Stimulated activated CD4-positive, alpha-beta T cell treated with anti-CD3 and anti-CD28 coated beads, Interleukin-15, amount 100 ng/mL, for 24 hours (primary cell): ENCODE measurements at regions not wholly inside any gene's neighbourhood (a gene's known extent, or its start where the extent isn't known, plus 50 kb on each side); places are given as distances from the start of the nearest gene placed in this dataset.
A peak's percentile ranks its signal among the peaks of the same experiment; 100 is the strongest.
"Not testable (repeated sequence)": the region's sequence is repeated elsewhere in the genome, so short reads cannot be mapped to it uniquely, and the experiment has no call there.

ENCODE experiments used
- DNase-seq: peaks from one replicate; pipeline ENCODE4 v3.0.0-alpha.2; 2020

DNA sequence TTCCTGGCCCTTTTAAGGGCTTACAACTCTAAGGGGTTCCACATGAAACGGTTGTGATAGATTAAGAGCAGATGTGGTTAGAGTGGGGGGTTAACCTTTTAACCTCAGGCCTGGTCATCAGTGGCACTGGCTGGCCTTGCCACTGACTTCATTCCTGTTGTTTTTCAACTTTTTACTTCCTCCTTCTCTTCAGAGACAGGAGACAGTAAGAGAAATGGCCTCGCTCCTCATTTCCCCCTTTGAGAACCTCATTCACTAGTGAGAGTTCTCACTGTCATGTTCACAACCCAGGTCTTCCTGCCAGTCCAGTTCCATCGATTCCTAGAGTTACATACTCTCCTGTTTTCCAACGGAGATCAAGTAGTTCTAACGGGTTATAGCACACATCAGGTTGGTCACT is 101.6 kb upstream of the SLC1A4 start:
- DNase-seq: no peak

DNA sequence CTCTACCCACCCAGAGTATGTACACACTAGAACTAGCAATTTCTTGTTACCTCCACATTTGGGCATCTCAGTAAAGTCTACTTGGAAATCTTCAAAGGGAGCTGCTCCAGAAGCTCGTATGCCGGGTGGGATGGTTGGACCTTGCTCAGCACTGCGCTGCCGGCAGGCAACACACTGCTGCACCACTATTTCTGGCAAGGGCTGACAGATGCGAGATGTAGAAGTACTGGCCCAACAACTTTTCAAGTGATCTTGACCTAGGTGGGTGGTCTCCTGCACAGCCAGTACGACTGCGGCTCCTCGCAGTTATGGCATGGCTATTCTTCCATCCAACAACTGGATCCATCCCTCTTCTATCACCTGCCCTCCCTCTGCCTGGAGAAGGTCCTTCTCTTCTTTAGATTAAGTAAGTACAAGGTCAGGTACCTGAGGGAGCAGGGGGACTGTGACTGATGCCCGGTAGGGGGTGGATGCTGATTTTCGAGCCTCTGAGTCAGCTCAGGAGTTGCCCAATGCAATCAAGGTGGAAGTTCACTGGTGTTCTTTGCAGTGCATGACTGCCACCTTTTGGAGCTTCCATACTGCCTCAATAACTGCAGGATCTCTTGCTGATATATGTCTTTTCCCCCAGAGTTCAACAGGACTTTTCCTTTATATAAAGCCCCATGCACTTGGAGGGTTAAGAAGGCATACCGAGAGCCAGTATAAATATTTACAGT is 100.4 kb upstream of the SLC1A4 start:
- no peak for DNase-seq

DNA sequence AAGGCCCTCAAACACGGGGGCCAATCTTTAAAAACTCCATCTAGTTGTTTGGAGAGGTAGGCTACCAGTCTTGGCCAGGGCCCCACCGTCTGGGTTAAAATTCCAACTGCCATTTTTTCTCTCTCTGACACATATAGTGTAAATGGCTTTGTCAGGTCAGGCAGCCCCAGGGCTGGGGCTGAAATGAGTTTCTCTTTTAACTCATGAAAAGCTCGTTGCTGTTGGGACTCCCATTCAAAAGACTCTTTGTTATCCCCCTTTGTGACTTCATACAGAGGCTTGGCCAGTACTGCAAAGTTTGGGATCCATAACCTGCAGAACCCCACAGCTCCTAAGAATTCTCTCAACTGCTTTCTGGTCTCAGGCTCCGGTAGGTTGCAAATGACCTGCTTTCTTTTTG is 99.4 kb upstream of the SLC1A4 start:
- DNase-seq: no peak

DNA sequence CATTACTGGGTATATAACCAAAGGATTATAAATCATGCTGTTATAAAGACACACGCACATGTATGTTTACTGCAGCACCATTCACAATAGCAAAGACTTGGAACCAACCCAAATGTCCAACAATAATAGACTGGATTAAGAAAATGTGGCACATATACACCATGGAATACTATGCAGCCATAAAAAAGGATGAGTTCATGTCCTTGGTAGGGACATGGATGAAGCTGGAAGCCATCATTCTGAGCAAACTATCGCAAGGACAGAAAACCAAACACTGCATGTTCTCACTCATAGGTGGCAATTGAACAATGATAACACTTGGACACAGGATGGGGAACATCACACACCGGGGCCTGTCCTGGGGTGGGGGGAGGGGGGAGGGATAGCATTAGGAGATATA is 92.6 kb upstream of the SLC1A4 start:
- DNase-seq: not testable (repeated sequence)

DNA sequence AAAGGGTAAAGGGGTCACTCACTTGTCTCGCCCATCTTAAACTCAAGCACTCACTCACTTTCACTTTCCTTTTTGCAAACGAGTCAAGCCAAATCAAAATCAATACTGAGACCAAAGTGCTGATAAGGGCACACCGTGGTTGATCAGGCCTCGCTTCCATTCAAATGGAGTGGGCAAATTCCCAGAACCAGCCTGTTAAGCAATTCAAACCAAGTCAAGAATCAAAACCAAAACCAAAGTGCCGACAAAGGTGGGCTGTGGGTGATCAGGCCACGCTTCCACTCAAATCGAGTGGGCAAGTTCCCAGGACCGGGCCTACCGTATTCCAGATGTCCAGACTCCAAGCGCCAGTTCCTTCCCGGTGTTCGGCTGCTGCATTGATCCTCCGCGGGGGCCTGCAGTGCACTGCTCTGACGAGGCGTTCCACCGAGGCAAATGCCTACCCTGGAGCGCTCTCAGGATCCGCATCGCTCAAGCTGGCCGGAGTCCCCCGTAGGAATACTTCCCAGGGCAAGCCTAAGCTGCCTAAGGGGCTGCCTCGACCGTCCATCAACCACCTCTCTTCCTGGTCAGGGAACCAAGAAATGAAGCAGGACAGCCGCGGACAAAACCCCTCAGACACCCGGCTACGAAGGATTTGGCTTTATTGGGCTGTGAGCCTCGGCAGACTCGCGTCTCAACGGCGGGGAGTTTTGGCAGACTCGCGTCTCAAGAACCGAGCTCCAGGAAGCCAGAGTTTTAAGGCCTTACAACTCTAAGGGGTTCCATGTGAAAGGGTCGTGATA is 89.9 kb upstream of the SLC1A4 start:
- DNase-seq: no peak

DNA sequence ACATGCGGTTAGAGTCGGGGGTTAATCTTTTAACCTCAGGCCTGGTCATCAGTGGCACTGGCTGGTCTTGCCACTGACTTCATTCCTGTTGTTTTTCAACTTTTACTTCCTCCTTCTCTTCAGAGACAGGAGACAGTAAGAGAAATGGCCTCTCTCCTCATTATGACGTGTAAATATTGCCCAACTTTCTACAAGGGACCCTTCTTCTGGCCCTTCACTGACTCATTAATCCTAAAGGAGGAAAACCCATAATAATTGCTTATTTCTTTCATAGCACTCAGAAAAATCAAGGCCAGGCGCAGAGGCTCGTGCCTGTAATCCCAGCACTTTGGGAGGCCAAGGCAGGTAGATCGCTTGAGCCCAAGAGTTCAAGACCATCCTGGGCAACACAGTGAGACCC is 89.3 kb upstream of the SLC1A4 start:
- DNase-seq: not testable (repeated sequence)

DNA sequence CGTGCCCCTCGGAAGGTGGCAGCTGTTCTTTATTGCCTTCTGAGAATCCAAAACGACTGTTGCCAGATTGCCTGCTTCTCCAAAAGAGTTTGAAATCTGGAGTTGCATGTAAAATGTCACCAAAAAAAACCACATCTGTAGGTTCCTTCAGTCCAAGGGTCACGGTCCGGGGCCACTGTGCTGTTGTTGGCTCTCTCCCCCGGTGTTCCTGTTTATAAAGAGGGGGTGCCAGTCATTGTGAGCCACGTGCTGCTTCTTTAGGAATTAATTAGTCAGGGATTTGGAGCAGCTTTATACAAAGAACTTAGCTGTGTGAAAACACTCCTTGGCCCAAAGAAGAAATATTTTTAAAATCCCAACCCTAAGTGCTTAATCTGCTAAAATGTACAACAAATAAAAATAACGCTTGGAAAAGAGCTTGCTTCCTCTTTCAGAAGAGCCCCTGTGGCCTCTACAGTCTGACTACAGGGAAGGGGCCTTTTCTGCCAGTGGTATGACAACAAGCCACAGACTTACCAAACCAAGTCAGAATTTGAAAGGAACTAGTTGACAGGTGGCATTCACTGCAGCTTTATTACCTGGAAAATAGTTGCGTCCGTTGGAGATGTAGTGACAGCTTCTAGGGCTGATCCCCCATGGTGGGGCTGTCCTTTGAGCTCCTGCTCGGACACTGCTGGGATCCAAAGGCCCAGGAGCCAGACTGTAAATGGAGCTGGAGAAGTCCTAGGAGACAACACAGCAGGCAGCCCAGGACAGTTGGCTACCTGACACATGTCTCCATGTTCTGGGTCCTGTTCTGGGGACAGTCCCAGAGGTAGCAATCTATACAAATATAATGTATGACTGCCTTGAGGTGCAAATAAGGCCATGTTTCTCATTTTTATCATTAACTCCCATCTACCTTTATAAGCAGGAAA is 84.5 kb upstream of the SLC1A4 start:
- no peak for DNase-seq

DNA sequence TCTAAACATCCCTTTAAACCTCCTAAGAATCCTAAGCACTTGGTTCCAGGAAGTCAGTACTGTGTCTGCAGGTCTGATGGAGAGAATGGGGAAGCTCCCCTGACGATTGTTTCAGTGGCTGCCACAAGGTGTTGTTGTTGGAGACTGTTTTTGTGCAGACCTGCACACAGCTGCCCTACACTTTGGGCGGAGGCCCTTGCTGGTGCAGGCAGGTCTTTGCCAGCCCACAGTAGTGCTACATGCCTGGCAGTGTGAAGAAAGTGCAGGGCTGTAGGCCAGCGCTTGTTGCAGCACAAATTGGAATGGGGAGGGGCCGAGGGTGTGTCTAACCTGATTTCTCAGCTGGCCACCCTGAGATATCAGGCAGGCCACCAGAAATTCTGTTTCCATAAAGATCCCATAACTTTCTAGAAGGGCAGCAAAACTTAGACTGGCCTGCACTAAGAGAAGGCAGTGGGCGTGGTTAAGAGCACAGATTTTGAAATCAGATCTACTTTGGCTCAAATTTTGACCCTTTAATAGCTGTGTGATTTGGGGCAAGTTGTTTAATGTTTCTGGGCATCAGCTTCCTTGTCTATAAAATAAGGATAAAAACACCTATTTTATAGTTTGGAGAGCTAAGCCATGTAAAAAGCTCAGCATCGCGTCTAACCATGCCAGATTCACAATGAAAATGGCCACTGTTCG is 83.7 kb upstream of the SLC1A4 start:
- DNase-seq: no peak

DNA sequence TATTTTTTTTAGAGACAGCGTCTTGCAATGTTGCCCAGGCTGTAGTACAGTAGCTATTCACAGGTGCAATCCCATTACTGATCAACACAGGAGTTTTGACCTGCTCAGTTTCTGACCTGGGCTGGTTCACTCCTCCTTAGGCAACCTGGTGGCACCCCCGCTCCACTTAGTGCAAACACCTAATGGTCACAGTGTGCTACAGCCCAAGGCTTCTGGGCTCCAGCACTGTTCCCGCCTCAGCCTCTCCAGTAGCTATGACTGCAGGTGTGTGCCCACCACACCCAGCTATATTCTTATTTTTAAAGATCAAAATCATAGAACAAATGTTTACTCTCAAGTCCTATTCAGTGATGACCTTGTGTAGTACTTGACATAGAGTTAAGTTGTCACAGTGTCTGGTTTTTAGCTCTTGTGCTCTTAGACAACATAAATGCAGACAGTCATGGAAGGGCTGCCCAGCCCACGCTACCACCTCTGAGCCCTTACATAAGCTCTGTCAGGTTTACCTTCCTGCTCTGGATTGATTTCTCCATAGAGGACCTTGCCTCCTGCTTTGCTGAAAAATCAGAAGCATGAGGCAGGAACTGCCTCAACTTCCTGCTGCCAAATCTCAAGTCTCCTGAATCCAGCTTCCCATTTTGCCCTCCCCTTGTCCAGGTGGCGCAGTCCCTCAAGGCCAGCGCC is 82.2 kb upstream of the SLC1A4 start:
- DNase-seq: no peak

DNA sequence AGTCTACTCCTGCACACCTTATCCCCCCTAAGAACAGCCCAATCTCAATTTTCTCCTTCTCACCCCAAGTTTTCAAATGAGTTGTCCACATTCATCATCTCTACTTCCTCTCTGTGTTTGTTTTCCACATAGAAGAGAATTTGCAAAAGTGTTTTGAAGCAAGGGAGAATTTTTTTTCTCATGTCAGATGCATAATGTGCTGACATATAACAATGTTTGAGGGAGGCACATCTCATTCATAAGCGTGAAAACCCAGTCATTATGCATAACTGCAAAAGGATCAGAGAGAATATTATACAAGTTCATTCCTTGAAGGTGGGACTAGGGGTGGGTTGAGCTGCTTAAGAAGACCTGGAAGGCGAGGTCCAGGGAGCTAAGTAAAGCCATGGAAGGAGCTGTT is 80.8 kb upstream of the SLC1A4 start:
- DNase-seq: no peak

DNA sequence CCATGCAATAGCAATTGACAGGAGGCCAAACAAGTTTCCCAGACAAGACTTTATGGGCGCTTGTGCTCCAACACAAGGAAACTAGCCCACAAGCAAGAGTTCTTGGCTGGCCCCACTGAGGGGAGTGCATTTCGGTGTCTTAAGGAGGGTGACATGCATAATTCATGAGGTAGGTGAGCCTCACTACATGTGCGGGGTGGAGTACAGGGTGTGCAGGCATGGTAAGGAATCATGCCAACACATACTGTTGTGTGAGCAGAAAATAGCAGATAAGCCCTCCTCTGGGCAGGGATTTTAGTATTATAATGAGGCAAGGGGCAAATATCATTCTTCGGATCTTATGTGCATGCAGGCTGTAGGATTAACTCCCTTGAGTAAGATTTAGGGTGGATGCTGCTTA is 78.7 kb upstream of the SLC1A4 start:
- DNase-seq: no peak

DNA sequence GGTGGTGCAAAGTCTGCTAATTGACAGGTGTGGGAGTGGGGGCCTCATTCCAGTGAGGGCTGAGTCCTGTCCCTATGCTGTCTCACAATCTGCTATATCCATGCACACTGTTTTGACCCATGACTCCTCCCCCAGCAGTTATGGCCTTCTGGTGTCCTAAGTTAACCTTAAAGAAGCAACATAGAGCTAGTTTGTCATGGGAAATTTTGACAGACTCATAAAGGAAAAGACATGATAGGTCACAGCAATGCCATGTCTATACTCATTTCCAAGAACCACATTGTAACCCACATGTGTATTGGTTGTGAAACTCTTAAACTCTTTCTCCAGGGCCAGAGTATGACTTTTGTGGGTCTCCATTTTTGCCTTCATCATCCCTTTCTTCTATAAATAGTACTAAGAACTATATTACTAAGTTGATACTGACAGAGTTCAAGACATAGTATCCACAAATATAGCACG is 78.2 kb upstream of the SLC1A4 start:
- no peak for DNase-seq

DNA sequence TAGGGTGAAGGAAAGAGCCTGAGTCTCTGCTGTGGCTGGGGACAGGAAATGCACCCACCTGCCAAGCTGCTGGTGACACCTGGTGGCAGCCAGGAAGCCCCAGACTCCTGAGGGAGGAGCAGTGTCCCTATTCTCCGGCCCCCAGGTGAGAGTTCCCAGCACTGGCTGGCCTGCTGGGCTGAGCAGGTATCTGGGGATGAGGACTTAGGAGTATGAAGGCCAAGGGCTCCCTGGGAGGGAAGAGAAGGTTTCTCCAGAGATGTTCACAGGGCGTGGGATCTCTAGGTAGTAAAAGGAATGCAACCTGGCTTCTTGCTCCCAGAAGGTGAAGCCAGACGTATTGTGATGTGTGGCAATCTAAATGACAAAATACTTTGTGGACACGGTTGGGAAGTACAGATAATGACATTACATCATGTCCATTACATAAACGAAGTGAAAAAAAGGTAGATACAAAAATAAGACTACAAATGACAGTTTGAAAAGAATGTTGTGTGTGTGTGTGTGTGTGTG is 75.8 kb upstream of the SLC1A4 start:
- peak; percentile 14 for DNase-seq

DNA sequence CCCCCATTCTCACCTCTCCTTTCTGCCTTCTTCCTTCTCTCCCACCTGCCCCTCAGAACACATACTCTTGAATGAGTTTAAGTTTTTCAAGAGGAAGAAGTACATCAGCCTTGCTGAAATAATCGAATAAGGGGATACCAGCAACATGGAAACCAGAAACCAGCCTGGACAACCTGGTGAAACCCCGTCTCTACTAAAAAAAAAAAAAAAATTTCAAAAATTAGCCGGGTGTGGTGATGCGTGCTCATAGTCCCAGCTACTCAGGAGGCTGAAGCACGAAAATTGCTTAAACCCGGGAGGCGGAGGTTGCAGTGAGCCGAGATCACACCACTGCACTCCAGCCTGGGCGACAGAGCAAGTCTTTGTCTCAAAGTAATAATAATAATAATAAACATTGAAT is 75.0 kb upstream of the SLC1A4 start:
- no peak for DNase-seq

DNA sequence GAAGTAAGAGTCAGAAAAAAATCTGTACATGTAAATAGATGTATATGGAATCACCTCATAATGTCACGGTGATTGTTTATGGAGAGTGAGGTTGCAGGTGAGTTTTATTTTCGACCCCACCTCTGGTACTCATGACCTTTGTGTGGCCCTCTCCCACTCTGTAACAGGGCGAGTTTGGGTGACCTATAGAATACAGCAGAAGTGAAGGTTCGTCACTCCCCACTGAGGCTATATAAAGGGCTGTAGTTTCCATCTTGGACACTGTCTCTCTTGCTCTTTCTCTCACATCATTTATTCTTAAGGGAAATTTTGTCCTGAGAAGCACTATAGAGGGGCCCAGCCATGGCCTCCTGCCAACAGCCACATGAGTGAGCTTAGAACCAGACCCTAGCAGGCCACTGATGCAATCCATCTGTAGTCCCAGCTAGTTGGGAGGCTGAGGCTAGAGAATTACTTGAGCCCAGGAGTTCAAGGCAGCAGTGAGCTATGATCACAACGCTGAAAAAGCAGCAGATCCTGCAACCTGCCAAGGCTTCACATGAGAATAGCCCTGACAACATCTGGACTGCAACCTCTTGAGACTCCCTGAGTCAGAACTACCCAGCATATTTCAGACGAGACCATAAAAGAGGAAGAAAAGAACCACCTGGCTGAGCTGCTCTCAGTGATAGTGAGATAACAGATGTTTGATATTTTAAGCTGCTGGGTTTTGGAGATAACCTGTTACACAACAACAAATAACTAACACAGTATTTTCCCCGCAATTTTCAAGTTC is 74.3 kb upstream of the SLC1A4 start:
- DNase-seq: no peak

DNA sequence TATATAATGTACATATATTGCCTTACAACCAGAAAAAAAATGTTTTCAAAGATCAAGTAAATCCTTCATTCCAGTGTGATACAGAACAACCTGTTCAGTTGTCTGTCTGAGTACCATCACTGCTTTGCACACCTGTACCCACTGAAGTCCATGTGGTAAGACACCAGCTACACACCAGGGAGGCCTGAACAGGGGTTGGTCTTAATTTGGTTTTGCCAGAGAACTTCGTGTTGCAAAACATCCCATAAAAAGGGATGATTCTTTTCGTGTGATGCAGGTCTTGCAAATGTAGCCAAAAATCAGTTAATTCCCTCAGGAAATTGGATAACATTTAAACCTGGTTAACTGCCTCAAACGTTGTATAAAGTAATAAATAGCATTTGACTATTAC is 73.7 kb upstream of the SLC1A4 start:
- DNase-seq: no peak

DNA sequence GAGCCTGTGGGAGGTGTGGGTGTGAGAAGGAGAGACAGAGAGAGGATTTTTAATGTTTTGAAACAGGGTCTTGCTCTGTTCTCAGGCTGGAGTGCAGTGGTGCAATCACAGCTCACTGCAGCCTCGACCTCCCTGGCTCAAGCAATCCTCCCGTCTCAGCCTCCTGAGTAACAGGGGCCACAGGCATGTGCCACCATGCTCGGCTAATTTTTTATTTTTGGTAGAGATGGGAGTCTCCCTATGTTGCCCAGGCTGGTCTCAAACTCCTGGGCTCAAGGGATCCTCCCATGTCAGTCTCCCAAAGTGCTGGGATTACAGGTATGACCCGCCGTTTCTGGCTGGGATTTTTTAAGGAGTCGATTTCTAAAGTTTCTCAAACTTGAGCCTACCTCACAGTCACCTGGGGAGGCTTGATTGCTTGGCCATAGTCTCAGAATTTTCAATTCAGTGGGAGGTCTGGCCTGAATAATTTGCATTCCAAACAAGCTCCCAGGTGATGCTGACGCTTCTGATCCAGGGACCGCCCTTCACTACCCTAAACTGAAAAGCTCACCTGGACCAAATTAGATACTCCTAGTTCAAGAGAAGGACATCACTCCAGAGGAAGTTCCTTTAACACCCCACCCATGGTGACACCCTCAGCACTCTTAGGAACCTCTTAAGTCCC is 70.8 kb upstream of the SLC1A4 start:
- no peak for DNase-seq

DNA sequence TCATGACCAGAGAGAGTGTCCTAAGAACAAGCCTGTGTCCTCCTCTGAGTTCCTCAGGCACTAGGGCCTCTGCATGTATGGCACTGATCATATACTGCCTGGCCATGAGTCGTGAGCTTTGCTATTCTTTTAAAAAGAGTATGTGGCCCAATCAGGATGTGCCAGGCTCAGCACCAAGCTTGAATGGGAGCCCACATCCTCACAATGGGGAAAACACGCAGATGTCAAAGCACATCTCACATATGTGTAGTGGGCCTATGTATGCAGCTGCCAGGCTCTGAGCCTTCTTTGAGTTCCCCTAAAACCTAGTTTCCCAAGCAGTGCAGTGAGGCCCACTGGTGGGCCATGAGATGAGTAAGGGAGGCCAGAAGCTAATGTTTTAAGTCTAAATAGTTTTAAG is 69.9 kb upstream of the SLC1A4 start:
- DNase-seq: no peak

DNA sequence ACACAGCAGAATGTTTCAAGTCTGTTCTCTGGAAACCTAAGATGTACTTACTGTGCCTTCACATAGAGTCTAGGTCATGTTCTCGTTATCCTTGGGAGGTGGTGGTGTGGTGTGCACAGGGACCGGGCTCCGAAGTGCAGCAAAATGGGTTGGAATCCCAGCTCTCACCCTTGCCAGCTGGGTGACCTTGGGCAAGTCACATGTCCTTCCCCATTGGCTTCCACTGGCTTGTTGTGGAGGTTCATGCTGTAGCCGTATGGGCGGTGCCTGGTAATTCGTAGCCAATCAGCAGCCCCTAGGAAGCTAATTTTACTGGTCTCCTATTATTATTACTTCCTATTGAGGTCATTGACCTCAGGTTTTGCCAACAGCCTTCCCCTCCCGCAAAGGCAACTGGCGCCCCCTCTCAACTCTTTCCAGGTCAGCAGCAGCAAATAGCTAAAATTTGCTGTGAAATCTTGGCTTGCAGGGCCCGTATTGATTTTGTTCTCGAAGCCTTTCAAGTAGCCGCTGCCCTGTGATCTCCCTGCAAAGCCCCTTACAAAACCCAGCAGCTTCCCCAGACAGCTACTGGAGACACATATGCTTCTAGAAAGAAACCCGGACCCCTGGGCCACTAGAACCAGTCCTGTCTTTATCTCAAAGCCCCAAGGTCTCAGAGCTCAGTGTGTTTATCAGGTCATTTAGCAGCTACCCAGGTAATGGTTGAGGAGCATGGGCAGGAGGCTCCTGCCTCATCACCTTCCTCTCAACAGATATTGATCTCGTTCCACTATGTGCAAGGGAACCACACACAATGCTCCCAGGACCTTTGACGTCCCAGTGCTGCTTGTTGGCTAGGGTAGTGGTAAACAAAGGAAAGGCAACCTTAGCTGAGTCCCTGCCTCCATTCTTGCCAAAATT is 66.5 kb upstream of the SLC1A4 start:
- no peak for DNase-seq

DNA sequence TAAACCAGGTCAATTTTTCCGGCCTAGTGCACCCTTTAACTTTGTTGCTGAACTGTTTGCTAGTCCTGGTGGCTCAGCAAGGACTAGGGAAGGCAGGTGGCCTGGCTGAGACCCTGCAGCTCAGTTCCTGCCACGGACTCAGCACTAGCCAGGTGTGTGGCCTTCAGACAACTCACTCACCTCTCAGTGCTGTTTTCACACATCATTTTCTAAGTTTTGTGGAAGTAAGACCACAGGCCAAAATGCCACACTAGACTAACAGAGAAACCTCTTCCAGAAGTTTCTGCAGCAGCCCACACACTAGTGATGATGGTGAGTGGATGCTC is 65.9 kb upstream of the SLC1A4 start:
- DNase-seq: no peak
